HEK293 (cell line): ENCODE measurements at regions not wholly inside any gene's neighbourhood (a gene's known extent, or its start where the extent isn't known, plus 50 kb on each side); places are given as distances from the start of the nearest gene placed in this dataset.

Experiments
- CTCF ChIA-PET: fragments of 350-600 bp; formaldehyde crosslinking; extraction: SDS; loops from one replicate; lab custom pipeline; 2021; ENCODE audit warnings: antibody characterized with exemption; lab: Yijun Ruan, JAX
- POLR2A ChIA-PET: fragments of 300-600 bp; formaldehyde crosslinking; extraction: SDS; loops from one replicate; lab custom pipeline; 2020; ENCODE audit warnings: antibody characterized with exemption, inconsistent platforms; lab: Yijun Ruan, JAX
- H3K27ac ChIP-seq: fragments of 200-500 bp; sonication (Bioruptor generic); 2 replicates; pipeline ENCODE4 v1.5.1; 2014; ENCODE audit warnings: low read depth, low read length, control low read depth, inconsistent platforms; ENCODE audit errors: extremely low read depth
- H3K36me3 ChIP-seq, 2 experiments: fragments of 200-500 bp in 1 of 2; sonication (Bioruptor generic) in 1 of 2; 1 replicate in 1 of 2; 2 replicates in 1 of 2; pipeline ENCODE4 v1.5.1; 2014 to 2017; ENCODE audit warnings: inconsistent platforms in 2 of 2, low read length in 2 of 2; ENCODE audit not compliant: control insufficient read depth in 2 of 2, insufficient read depth in 1 of 2
- H3K4me1 ChIP-seq: fragments of 200-500 bp; sonication (Bioruptor generic); 2 replicates; pipeline ENCODE4 v1.5.1; 2014; ENCODE audit warnings: mild to moderate bottlenecking, low read length, inconsistent platforms; ENCODE audit not compliant: control insufficient read depth, insufficient read depth
- H3K4me3 ChIP-seq: 2 replicates; pipeline ENCODE4 v1.5.1; 2011; ENCODE audit warnings: low read depth, mild to moderate bottlenecking, control low read depth, low read length, moderate library complexity
- H3K9me3 ChIP-seq: fragments of 200-500 bp; sonication (Bioruptor generic); 2 replicates; pipeline ENCODE4 v1.5.1; 2014; ENCODE audit warnings: low read depth, low read length, inconsistent platforms; ENCODE audit not compliant: control insufficient read depth, insufficient read depth
- EGR2 ChIP-seq: fragments of 450-650 bp; formaldehyde crosslinking; IDR thresholded peaks from 2 replicates; pipeline ENCODE4 v1.5.1; 2016; ENCODE audit warnings: low read depth, missing biosample characterization, missing genetic modification characterization
- HOXD13 ChIP-seq: sonication (generic); formaldehyde crosslinking; IDR thresholded peaks from 2 replicates; pipeline ENCODE4 v1.8.0; 2022; ENCODE audit warnings: missing genetic modification reagents, borderline replicate concordance
- INSM2 ChIP-seq: fragments of 450-650 bp; formaldehyde crosslinking; IDR thresholded peaks from 2 replicates; pipeline ENCODE4 v1.5.1; 2016; ENCODE audit warnings: missing biosample characterization, missing genetic modification characterization
- KLF10 ChIP-seq: fragments of 450-650 bp; IDR thresholded peaks from 2 replicates; pipeline ENCODE4 v1.5.1; 2018; ENCODE audit warnings: missing biosample characterization, mild to moderate bottlenecking, missing genetic modification characterization
- OSR2 ChIP-seq: fragments of 450-650 bp; formaldehyde crosslinking; IDR thresholded peaks from 2 replicates; pipeline ENCODE4 v1.5.1; 2016; ENCODE audit warnings: missing biosample characterization, missing genetic modification characterization
- OVOL3 ChIP-seq: fragments of 450-650 bp; formaldehyde crosslinking; IDR thresholded peaks from 2 replicates; pipeline ENCODE4 v1.5.1; 2016; ENCODE audit warnings: missing biosample characterization, missing genetic modification characterization
- PRDM1 ChIP-seq: fragments of 450-650 bp; formaldehyde crosslinking; IDR thresholded peaks from 2 replicates; pipeline ENCODE4; 2016; ENCODE audit warnings: missing biosample characterization, missing genetic modification characterization
- PRDM6 ChIP-seq: fragments of 450-650 bp; formaldehyde crosslinking; IDR thresholded peaks from 2 replicates; pipeline ENCODE4 v1.5.1; 2017; ENCODE audit warnings: missing biosample characterization, missing genetic modification characterization
- ZFP37 ChIP-seq: fragments of 450-650 bp; formaldehyde crosslinking; IDR thresholded peaks from 2 replicates; pipeline ENCODE4 v1.5.1; 2016; ENCODE audit warnings: missing biosample characterization, missing genetic modification characterization
- ZFP69B ChIP-seq: fragments of 450-650 bp; formaldehyde crosslinking; IDR thresholded peaks from 2 replicates; pipeline ENCODE4 v1.5.1; 2016; ENCODE audit warnings: missing biosample characterization, missing genetic modification characterization
- ZNF10 ChIP-seq: fragments of 450-650 bp; formaldehyde crosslinking; IDR thresholded peaks from 2 replicates; pipeline ENCODE4 v1.5.1; 2017; ENCODE audit warnings: missing biosample characterization, missing genetic modification characterization
- ZNF155 ChIP-seq: fragments of 450-650 bp; formaldehyde crosslinking; IDR thresholded peaks from 2 replicates; pipeline ENCODE4 v1.5.1; 2016; ENCODE audit warnings: missing biosample characterization, missing genetic modification characterization
- ZNF223 ChIP-seq: fragments of 450-650 bp; formaldehyde crosslinking; IDR thresholded peaks from 2 replicates; pipeline ENCODE4 v1.5.1; 2016; ENCODE audit warnings: missing biosample characterization, missing genetic modification characterization
- ZNF302 ChIP-seq: fragments of 450-650 bp; formaldehyde crosslinking; IDR thresholded peaks from 2 replicates; pipeline ENCODE4 v1.5.1; 2016; ENCODE audit warnings: missing biosample characterization, missing genetic modification characterization, low read depth
- ZNF311 ChIP-seq: fragments of 450-650 bp; formaldehyde crosslinking; IDR thresholded peaks from 2 replicates; pipeline ENCODE4 v1.5.1; 2017; ENCODE audit warnings: missing biosample characterization, missing genetic modification characterization, borderline replicate concordance
- ZNF335 ChIP-seq: fragments of 450-650 bp; formaldehyde crosslinking; conservative IDR thresholded peaks from 2 replicates; pipeline ENCODE4 v1.5.1; 2016; ENCODE audit warnings: missing biosample characterization, missing genetic modification characterization
- ZNF341 ChIP-seq: fragments of 450-650 bp; formaldehyde crosslinking; IDR thresholded peaks from 2 replicates; pipeline ENCODE4; 2016; ENCODE audit warnings: low read depth, missing biosample characterization, missing genetic modification characterization
- ZNF530 ChIP-seq: fragments of 450-650 bp; formaldehyde crosslinking; IDR thresholded peaks from 2 replicates; pipeline ENCODE4 v1.5.1; 2016; ENCODE audit warnings: low read depth, missing biosample characterization, missing genetic modification characterization
- ZNF624 ChIP-seq: fragments of 450-650 bp; formaldehyde crosslinking; IDR thresholded peaks from 2 replicates; pipeline ENCODE4 v1.5.1; 2017; ENCODE audit warnings: missing biosample characterization, missing genetic modification characterization
- ZNF777 ChIP-seq: fragments of 450-650 bp; formaldehyde crosslinking; IDR thresholded peaks from 2 replicates; pipeline ENCODE4 v1.5.1; 2017; ENCODE audit warnings: missing biosample characterization, missing genetic modification characterization, borderline replicate concordance
- ZSCAN30 ChIP-seq: fragments of 450-650 bp; IDR thresholded peaks from 2 replicates; pipeline ENCODE4 v1.5.1; 2018; ENCODE audit warnings: missing biosample characterization, mild to moderate bottlenecking, missing genetic modification characterization, moderate library complexity
- ZXDB ChIP-seq: fragments of 450-650 bp; formaldehyde crosslinking; IDR thresholded peaks from 2 replicates; pipeline ENCODE4 v1.5.1; 2016; ENCODE audit warnings: missing biosample characterization, missing genetic modification characterization
- TF ChIP-seq, protein P1 (sequence below): fragments of 450-650 bp; formaldehyde crosslinking; IDR thresholded peaks from 2 replicates; pipeline ENCODE4 v1.5.1; 2016; ENCODE audit warnings: missing biosample characterization, missing genetic modification characterization
- TF ChIP-seq, protein P2 (sequence below): fragments of 450-650 bp; IDR thresholded peaks from 2 replicates; pipeline ENCODE4 v1.5.1; 2018; ENCODE audit warnings: missing biosample characterization, mild to moderate bottlenecking, missing genetic modification characterization
- TF ChIP-seq, protein P3 (sequence below): fragments of 450-650 bp; formaldehyde crosslinking; IDR thresholded peaks from 2 replicates; pipeline ENCODE4 v1.5.1; 2016; ENCODE audit warnings: missing biosample characterization, missing genetic modification characterization

DNA sequence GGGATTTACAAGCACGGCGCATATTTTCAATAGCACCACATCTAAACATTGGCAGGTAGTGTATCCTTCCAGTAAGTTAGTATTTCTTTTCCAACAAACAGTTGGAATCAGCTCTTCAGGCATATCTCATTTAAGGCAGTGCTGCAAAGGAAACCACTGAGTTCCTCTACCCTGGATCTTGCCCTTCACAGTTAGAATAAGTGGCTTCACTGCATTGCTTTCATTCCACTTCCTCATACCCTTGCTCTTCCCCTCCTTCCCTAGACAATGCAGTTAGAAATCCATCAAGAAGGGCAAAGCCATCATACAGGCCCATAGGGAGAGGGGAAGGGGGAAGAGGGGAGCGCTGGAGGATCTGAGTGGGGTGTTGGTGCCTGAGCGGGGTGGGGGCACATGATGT is 173.7 kb downstream of the FBXO15 start:
- Histone ChIP-seq H3K4me1 (no peaks in the 10 kb centered on the region), H3K9me3 (no peaks in the 10 kb centered on the region), H3K4me3 (no peak overlapping the region), H3K27ac (no peak overlapping the region), H3K36me3 (no peaks in the 10 kb centered on the region)
- POLR2A ChIA-PET, result no interaction called here
- CTCF ChIA-PET, result no interaction called here
- TF ChIP-seq PRDM6, result no peak
- TF ChIP-seq OVOL3, result no peak
- TF ChIP-seq, protein P1, sequence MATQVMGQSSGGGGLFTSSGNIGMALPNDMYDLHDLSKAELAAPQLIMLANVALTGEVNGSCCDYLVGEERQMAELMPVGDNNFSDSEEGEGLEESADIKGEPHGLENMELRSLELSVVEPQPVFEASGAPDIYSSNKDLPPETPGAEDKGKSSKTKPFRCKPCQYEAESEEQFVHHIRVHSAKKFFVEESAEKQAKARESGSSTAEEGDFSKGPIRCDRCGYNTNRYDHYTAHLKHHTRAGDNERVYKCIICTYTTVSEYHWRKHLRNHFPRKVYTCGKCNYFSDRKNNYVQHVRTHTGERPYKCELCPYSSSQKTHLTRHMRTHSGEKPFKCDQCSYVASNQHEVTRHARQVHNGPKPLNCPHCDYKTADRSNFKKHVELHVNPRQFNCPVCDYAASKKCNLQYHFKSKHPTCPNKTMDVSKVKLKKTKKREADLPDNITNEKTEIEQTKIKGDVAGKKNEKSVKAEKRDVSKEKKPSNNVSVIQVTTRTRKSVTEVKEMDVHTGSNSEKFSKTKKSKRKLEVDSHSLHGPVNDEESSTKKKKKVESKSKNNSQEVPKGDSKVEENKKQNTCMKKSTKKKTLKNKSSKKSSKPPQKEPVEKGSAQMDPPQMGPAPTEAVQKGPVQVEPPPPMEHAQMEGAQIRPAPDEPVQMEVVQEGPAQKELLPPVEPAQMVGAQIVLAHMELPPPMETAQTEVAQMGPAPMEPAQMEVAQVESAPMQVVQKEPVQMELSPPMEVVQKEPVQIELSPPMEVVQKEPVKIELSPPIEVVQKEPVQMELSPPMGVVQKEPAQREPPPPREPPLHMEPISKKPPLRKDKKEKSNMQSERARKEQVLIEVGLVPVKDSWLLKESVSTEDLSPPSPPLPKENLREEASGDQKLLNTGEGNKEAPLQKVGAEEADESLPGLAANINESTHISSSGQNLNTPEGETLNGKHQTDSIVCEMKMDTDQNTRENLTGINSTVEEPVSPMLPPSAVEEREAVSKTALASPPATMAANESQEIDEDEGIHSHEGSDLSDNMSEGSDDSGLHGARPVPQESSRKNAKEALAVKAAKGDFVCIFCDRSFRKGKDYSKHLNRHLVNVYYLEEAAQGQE (tag by site-specific recombination), result no peak
- TF ChIP-seq KLF10 (tag by site-specific recombination), result no peak
- no peak for TF ChIP-seq ZNF341 (tag by site-specific recombination)
- no peak for TF ChIP-seq ZNF530
- TF ChIP-seq ZFP37, result no peak
- no peak for TF ChIP-seq ZNF624
- TF ChIP-seq ZXDB, result no peak
- TF ChIP-seq ZSCAN30 (tag by site-specific recombination), result no peak
- no peak for TF ChIP-seq ZNF223
- TF ChIP-seq OSR2, result no peak

GRCh38 chr18:73966954-73967353 is 180.7 kb downstream of the FBXO15 start:
- H3K4me3 ChIP-seq, result no peak overlapping the region
- POLR2A ChIA-PET, result no interaction called here
- CTCF ChIA-PET, result interaction anchor here (1.2 kb wide), 1 partner anchor 13 kb away, joined by 5 read pairs; no protein-coding TSS in a partner anchor
- no peaks in the 10 kb centered on the region for H3K4me1 ChIP-seq
- no peaks in the 10 kb centered on the region for H3K36me3 ChIP-seq
- TF ChIP-seq ZNF10 (tag by site-specific recombination) (no peak), ZNF777 (no peak), PRDM1 (tag by site-specific recombination) (no peak), ZNF302 (tag by site-specific recombination) (no peak), ZFP69B (tag by site-specific recombination) (no peak), EGR2 (no peak), ZNF311 (tag by site-specific recombination) (no peak), ZNF155 (no peak), ZNF335 (tag by site-specific recombination) (no peak)
- H3K27ac ChIP-seq, result no peak overlapping the region
- no peaks in the 10 kb centered on the region for H3K9me3 ChIP-seq

DNA sequence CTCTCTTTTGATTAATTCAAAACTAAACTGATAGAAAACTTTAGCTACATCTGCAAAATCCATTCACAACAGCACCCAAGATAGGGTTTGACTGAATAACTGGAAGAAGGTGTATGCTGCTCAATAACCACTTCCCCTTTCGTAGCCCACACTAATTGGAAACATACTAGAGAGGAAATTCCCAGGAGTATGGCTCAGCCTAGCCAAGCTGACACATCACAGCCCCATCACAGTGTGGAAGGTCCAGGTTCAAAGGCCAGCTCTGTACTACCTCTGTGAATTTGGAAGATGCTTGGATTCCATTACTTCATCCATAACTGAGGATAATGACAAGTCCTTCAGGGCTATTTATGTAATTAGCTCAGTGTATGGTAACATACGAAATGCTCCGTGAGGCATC is 185.4 kb downstream of the FBXO15 start:
- no peaks in the 10 kb centered on the region for H3K9me3 ChIP-seq
- ChIA-PET POLR2A (no interaction called here), CTCF (interaction anchor here (0.5 to 0.9 kb wide), 2 partner anchors 78 to 834 kb away, joined by 3 to 4 read pairs; no protein-coding TSS in a partner anchor)
- no peaks in the 10 kb centered on the region for H3K4me1 ChIP-seq
- no peak overlapping the region for H3K27ac ChIP-seq
- H3K36me3 ChIP-seq, result no peaks in the 10 kb centered on the region
- H3K4me3 ChIP-seq, result no peak overlapping the region
- no peak for TF ChIP-seq HOXD13 (CRISPR knock-in tag)
- TF ChIP-seq, protein P2, sequence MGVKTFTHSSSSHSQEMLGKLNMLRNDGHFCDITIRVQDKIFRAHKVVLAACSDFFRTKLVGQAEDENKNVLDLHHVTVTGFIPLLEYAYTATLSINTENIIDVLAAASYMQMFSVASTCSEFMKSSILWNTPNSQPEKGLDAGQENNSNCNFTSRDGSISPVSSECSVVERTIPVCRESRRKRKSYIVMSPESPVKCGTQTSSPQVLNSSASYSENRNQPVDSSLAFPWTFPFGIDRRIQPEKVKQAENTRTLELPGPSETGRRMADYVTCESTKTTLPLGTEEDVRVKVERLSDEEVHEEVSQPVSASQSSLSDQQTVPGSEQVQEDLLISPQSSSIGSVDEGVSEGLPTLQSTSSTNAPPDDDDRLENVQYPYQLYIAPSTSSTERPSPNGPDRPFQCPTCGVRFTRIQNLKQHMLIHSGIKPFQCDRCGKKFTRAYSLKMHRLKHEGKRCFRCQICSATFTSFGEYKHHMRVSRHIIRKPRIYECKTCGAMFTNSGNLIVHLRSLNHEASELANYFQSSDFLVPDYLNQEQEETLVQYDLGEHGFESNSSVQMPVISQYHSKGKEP (tag by site-specific recombination), result no peak
- TF ChIP-seq, protein P3, sequence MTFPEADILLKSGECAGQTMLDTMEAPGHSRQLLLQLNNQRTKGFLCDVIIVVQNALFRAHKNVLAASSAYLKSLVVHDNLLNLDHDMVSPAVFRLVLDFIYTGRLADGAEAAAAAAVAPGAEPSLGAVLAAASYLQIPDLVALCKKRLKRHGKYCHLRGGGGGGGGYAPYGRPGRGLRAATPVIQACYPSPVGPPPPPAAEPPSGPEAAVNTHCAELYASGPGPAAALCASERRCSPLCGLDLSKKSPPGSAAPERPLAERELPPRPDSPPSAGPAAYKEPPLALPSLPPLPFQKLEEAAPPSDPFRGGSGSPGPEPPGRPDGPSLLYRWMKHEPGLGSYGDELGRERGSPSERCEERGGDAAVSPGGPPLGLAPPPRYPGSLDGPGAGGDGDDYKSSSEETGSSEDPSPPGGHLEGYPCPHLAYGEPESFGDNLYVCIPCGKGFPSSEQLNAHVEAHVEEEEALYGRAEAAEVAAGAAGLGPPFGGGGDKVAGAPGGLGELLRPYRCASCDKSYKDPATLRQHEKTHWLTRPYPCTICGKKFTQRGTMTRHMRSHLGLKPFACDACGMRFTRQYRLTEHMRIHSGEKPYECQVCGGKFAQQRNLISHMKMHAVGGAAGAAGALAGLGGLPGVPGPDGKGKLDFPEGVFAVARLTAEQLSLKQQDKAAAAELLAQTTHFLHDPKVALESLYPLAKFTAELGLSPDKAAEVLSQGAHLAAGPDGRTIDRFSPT (tag by site-specific recombination), result no peak
- TF ChIP-seq INSM2, result no peak
